Prostate gland (tissue), 2 donors: ENCODE measurements at regions not wholly inside any gene's neighbourhood (a gene's known extent, or its start where the extent isn't known, plus 50 kb on each side); places are given as distances from the start of the nearest gene placed in this dataset.

Experiments
- POLR2A ChIP-seq: fragments of 450-650 bp; IDR thresholded peaks from one replicate; pipeline ENCODE4 v1.6.1; 2016; ENCODE audit warnings: antibody characterized with exemption, mild to moderate bottlenecking
- POLR2AphosphoS5 ChIP-seq: sonication (generic); formaldehyde crosslinking; IDR thresholded peaks from one replicate; pipeline ENCODE4 v1.6.1; 2017; ENCODE audit warnings: antibody characterized with exemption
- TF ChIP-seq, protein P1 (sequence below), 4 experiments: fragments of 200-600 bp in 2 of 4; fragments of 450-650 bp in 2 of 4; sonication (generic) in 2 of 4; IDR thresholded peaks; 1 replicate in 3 of 4; 2 replicates in 1 of 4; pipeline ENCODE4 v1.5.1; 2016 to 2019; ENCODE audit warnings: antibody characterized with exemption in 4 of 4, mild to moderate bottlenecking in 2 of 4, moderate library complexity in 2 of 4

DNA sequence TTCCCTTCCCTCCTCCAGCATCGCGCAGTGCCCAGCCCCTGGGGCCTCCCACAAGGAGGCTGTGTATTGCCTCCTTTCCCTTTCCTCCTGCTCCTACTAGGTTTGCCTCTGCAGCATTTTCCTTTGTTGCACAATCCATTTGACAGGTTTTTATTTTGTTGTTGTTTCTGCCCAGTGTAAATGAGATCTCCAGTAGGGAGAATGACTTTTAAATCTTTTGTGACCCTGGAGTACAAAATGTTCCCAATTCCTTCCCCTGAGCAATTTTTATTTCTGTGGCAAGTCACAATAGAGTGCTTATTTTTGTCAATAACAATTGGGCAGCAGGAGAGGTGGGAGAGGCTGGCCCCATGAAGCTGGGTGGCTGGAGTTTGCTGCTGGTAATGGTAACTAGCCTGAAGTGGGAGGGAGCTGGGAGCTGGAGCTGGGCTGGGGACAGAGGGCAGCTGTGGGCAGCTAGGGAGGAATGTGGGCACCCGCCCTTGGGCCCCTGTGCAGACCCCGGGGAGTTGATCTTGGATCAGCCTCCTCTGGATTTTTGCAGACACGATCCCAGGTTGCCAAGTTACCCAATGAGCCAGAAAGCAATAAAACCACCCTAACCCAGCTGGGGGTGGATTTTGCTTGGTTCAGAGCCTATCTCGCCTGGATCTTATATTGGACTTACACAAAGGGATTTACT, 160.1 kb downstream of the KTN1 start:
- TF ChIP-seq, protein P1, sequence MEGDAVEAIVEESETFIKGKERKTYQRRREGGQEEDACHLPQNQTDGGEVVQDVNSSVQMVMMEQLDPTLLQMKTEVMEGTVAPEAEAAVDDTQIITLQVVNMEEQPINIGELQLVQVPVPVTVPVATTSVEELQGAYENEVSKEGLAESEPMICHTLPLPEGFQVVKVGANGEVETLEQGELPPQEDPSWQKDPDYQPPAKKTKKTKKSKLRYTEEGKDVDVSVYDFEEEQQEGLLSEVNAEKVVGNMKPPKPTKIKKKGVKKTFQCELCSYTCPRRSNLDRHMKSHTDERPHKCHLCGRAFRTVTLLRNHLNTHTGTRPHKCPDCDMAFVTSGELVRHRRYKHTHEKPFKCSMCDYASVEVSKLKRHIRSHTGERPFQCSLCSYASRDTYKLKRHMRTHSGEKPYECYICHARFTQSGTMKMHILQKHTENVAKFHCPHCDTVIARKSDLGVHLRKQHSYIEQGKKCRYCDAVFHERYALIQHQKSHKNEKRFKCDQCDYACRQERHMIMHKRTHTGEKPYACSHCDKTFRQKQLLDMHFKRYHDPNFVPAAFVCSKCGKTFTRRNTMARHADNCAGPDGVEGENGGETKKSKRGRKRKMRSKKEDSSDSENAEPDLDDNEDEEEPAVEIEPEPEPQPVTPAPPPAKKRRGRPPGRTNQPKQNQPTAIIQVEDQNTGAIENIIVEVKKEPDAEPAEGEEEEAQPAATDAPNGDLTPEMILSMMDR (IDR thresholded peaks at IDR 0.05), result no peak
- TF ChIP-seq POLR2A (no peak), POLR2AphosphoS5 (peak; percentile 60)
